ENCODE measurements at regions not wholly inside any gene's neighbourhood (a gene's known extent, or its start where the extent isn't known, plus 50 kb on each side); places are given as distances from the start of the nearest gene placed in this dataset.
"Not testable (repeated sequence)": the region's sequence is repeated elsewhere in the genome, so short reads cannot be mapped to it uniquely, and the experiment has no call there.

DNA sequence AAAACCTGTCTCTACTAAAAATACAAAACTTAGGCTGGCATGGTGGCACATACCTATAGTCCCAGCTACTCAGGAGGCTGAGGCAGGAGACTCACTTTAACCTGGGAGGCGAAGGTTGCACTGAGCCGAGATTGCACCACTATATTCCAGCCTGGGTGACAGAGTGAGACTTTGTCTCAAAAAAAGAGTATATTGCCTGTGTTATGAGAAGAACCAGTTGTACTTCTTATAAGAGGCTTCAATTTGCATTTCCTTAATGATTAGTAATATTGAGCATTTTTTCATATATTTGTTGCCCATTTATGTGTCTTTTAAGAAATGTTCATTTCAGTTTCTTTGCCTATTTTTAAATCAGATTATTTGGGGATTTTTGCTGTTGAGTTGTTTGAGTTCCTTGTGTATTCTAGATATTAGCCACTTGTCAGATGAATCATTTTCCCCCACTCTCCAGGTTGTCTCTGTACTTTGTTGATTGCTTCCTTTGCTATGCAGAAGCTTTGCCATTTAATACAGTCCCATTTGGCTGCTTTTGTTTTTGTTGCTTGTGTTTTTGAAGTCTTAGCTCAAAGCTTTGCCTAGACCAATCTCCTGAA lies 75.8 kb upstream of the LRPPRC start:
- Histone ChIP-seq H3K36me3 (ENCODE audit: low read depth) (no peaks in the 10 kb centered on the region), H3K27me3 (replicated peaks; ENCODE audit: insufficient read depth) (peaks cover 3% of the 10 kb centered on the region; the same call in 1 of the 2 replicates), H3K9me3 (ENCODE audit: low read depth) (no peaks in the 10 kb centered on the region), H3K9me2 (ENCODE audit: insufficient read depth) (no peaks in the 10 kb centered on the region), H4K20me1 (ENCODE audit: insufficient read depth) (no peaks in the 10 kb centered on the region), H3K4me3 (no peak overlapping the region), H3K79me2 (ENCODE audit: insufficient read depth) (no peaks in the 10 kb centered on the region), H3K4me1 (ENCODE audit: insufficient read depth) (no peaks in the 10 kb centered on the region), H3F3A (ENCODE audit: insufficient read depth) (no peaks in the 10 kb centered on the region), H2AFZ (no peak overlapping the region), H3K4me2 (ENCODE audit: unreplicated experiment) (no peak overlapping the region), H3K9ac (no peak overlapping the region), H3K27ac (no peak overlapping the region)
- no peak for DNase-seq
- in situ Hi-C loops (cut with MboI) = no loop called here
- 80 to 87% methylated on average over 2 of the region's 2 CpGs for WGBS, 2 experiments (ENCODE audit: low coverage in 1 of 2, low lambda C conversion rate in 2 of 2, missing lambda C conversion rate in 2 of 2)
- TF ChIP-seq EZH2 (IDR thresholded peaks at IDR 0.05; ENCODE audit: insufficient read depth, poor library complexity, severe bottlenecking) = no peak
- TF ChIP-seq EZH2phosphoT487 (IDR thresholded peaks at IDR 0.05; ENCODE audit: insufficient read depth, low read depth) = no peak

DNA sequence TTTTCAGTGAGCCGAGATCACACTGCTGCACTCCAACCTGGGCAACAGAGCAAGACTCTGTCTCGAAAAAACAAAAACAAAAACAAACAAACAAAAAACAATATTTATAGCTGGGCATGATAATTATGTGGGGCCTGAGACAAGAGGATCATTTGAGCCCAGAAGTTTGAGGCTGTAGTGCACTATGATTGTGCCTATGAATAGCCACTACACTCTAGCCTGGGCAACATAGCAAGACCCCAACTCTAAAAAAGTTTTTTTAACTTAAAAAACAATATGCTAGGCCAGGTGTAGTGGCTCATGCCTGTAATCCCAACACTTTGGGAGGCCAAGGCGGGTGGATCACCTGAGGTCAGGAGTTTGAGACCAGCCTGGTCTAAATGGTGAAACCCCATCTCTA lies 77.9 kb upstream of the LRPPRC start:
- H3K9me2 ChIP-seq (ENCODE audit: insufficient read depth); H3K4me3 ChIP-seq; DNase-seq; H3K9me3 ChIP-seq (ENCODE audit: low read depth); H4K20me1 ChIP-seq (ENCODE audit: insufficient read depth); H2AFZ ChIP-seq; H3K4me2 ChIP-seq (ENCODE audit: unreplicated experiment); H3K27me3 ChIP-seq (replicated peaks; ENCODE audit: insufficient read depth); H3K9ac ChIP-seq; in situ Hi-C loops (cut with MboI); H3K4me1 ChIP-seq (ENCODE audit: insufficient read depth); H3F3A ChIP-seq (ENCODE audit: insufficient read depth); H3K27ac ChIP-seq; H3K36me3 ChIP-seq (ENCODE audit: low read depth); H3K79me2 ChIP-seq (ENCODE audit: insufficient read depth): not testable (repeated sequence)
- WGBS, 2 experiments (ENCODE audit: low coverage in 1 of 2, low lambda C conversion rate in 2 of 2, missing lambda C conversion rate in 2 of 2) = 49 to 53% methylated on average over 3 of the region's 3 CpGs

DNA sequence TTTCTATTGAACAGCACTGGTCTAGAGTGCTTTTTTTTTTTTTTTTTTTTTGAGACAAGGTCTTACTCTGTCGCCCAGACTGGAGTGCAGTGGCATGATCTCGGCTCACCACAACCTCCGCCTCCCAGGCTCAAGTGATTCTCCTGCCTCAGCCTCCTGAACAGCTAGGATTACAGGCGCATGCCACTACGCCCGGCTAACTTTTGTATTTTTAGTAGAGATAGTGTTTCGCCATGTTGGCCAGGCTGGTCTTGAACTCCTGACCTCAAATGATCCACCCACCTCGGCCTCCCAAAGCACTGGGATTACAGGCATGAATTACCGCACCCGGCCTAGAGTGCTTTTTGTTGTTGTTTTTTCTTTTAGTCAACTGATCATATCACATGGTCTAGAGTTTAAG lies 79.0 kb upstream of the LRPPRC start:
- in situ Hi-C loops (cut with MboI) = not testable (repeated sequence)

DNA sequence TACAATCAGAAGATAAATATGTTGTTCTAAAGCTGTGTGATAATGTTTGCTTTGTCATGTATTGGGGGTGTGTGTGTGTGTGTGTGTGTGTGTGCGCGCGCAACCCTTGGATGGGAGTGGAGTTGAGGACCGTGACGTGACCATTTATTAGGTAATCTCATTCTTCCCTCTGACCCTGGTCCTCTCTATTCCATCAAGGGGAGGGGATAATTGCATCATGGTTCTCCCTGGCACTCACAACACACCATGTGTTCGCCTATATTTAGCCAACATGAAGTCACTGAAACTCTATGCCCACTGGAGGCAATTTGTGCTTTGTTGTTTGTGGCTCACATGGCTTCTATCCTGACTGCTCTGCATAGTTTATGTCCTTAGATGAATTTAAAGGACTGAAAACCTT lies 79.8 kb upstream of the LRPPRC start:
- Histone ChIP-seq H3K36me3 (ENCODE audit: low read depth) (no peaks in the 10 kb centered on the region), H3K27ac (no peak overlapping the region), H2AFZ (no peak overlapping the region), H3K4me1 (ENCODE audit: insufficient read depth) (no peaks in the 10 kb centered on the region), H3K4me3 (no peak overlapping the region), H3K9me3 (ENCODE audit: low read depth) (no peaks in the 10 kb centered on the region), H3K9ac (no peak overlapping the region), H3K79me2 (ENCODE audit: insufficient read depth) (no peaks in the 10 kb centered on the region), H3K4me2 (ENCODE audit: unreplicated experiment) (no peak overlapping the region), H3F3A (ENCODE audit: insufficient read depth) (no peaks in the 10 kb centered on the region), H3K9me2 (ENCODE audit: insufficient read depth) (no peaks in the 10 kb centered on the region), H3K27me3 (replicated peaks; ENCODE audit: insufficient read depth) (no peaks in the 10 kb centered on the region; the same call in 1 of the 2 replicates), H4K20me1 (ENCODE audit: insufficient read depth) (no peaks in the 10 kb centered on the region)
- in situ Hi-C loops (cut with MboI) = no loop called here
- peak; percentile 61 for DNase-seq
- TF ChIP-seq EZH2phosphoT487 (IDR thresholded peaks at IDR 0.05; ENCODE audit: insufficient read depth, low read depth) = no peak
- TF ChIP-seq EZH2 (IDR thresholded peaks at IDR 0.05; ENCODE audit: insufficient read depth, poor library complexity, severe bottlenecking) = no peak
- WGBS, 2 experiments (ENCODE audit: low coverage in 1 of 2, low lambda C conversion rate in 2 of 2, missing lambda C conversion rate in 2 of 2) = 57 to 58% methylated on average over 6 of the region's 6 CpGs

More for the DNA sequence above, 79.0 kb upstream of the LRPPRC start:
- not testable (repeated sequence) for DNase-seq; H4K20me1 ChIP-seq (ENCODE audit: insufficient read depth); H3F3A ChIP-seq (ENCODE audit: insufficient read depth); H3K4me3 ChIP-seq; H3K27ac ChIP-seq; H3K4me1 ChIP-seq (ENCODE audit: insufficient read depth); H3K36me3 ChIP-seq (ENCODE audit: low read depth); H2AFZ ChIP-seq; H3K9me2 ChIP-seq (ENCODE audit: insufficient read depth); H3K9ac ChIP-seq; H3K79me2 ChIP-seq (ENCODE audit: insufficient read depth); H3K27me3 ChIP-seq (replicated peaks; ENCODE audit: insufficient read depth); H3K9me3 ChIP-seq (ENCODE audit: low read depth); H3K4me2 ChIP-seq (ENCODE audit: unreplicated experiment)
- WGBS, 2 experiments (ENCODE audit: low coverage in 1 of 2, low lambda C conversion rate in 2 of 2, missing lambda C conversion rate in 2 of 2) = 88 to 89% methylated on average over 8 to 10 of the region's 10 CpGs

DNA sequence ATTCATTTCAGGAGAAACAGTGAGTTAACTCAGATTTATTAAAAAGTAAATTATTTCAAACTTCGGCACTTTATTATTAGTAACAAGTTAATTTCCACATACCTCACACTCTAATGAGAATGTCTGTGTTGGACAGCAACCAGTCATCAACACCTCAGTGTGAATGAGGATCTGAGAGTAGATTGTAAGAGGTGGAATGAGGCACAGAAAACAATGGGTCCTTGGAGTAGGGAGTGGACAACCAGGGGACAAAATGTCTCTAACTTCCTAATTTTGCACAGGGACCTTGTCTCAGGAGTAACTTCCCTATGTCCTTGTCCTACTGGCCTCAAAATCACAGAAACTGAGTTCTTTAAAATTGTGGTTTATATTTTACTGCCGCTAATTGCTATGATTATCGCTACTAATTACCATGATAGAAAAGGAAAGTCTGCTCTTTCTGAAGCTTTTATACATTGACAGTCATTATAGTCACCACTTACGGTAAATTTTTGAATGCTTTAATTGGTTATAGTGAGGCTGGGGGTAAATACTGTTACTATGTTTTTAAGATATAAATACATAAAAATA lies 82.2 kb upstream of the LRPPRC start:
- WGBS, 2 experiments (ENCODE audit: low coverage in 1 of 2, low lambda C conversion rate in 2 of 2, missing lambda C conversion rate in 2 of 2) = 94 to 97% methylated on average over 4 of the region's 4 CpGs
- Histone ChIP-seq H3K4me3 (no peak overlapping the region), H3F3A (ENCODE audit: insufficient read depth) (no peaks in the 10 kb centered on the region), H2AFZ (no peak overlapping the region), H3K36me3 (ENCODE audit: low read depth) (no peaks in the 10 kb centered on the region), H3K9ac (no peak overlapping the region), H3K9me2 (ENCODE audit: insufficient read depth) (no peaks in the 10 kb centered on the region), H3K79me2 (ENCODE audit: insufficient read depth) (no peaks in the 10 kb centered on the region), H4K20me1 (ENCODE audit: insufficient read depth) (no peaks in the 10 kb centered on the region), H3K9me3 (ENCODE audit: low read depth) (no peaks in the 10 kb centered on the region), H3K27ac (no peak overlapping the region), H3K4me1 (ENCODE audit: insufficient read depth) (no peaks in the 10 kb centered on the region), H3K27me3 (replicated peaks; ENCODE audit: insufficient read depth) (no peaks in the 10 kb centered on the region; the same call in 1 of the 2 replicates), H3K4me2 (ENCODE audit: unreplicated experiment) (no peak overlapping the region)
- in situ Hi-C loops (cut with MboI) = no loop called here
- no peak for TF ChIP-seq EZH2phosphoT487 (IDR thresholded peaks at IDR 0.05; ENCODE audit: insufficient read depth, low read depth)
- DNase-seq = no peak
